ENCODE measurements at regions not wholly inside any gene's neighbourhood (a gene's known extent, or its start where the extent isn't known, plus 50 kb on each side); places are given as distances from the start of the nearest gene placed in this dataset.
"Not testable (repeated sequence)": the region's sequence is repeated elsewhere in the genome, so short reads cannot be mapped to it uniquely, and the experiment has no call there.

GRCh38 chr22:47356511-47357011 lies 594.1 kb downstream of the TBC1D22A start:
- Histone ChIP-seq H3K4me1 (replicated peaks in 1 of 2) (no peaks in the 10 kb centered on the region), H3K4me3 (no peak overlapping the region), H3K27ac (no peak overlapping the region)
- ATAC-seq (replicated peaks in 6 of 8) = no peak
- in situ Hi-C loops (cut with MboI; ENCODE audit: low pct_unique_long_range_greater_than_20kb in 2 of 9, low sequenced_read_pairs in 9 of 9, unreplicated experiment in 9 of 9) = no loop called here
- WGBS, 10 experiments = 0 to 100% (median 37%) methylated on average over 1 to 2 of the region's 5 CpGs; no CpG with 5 or more reads in 5 of the 10 experiments

DNA sequence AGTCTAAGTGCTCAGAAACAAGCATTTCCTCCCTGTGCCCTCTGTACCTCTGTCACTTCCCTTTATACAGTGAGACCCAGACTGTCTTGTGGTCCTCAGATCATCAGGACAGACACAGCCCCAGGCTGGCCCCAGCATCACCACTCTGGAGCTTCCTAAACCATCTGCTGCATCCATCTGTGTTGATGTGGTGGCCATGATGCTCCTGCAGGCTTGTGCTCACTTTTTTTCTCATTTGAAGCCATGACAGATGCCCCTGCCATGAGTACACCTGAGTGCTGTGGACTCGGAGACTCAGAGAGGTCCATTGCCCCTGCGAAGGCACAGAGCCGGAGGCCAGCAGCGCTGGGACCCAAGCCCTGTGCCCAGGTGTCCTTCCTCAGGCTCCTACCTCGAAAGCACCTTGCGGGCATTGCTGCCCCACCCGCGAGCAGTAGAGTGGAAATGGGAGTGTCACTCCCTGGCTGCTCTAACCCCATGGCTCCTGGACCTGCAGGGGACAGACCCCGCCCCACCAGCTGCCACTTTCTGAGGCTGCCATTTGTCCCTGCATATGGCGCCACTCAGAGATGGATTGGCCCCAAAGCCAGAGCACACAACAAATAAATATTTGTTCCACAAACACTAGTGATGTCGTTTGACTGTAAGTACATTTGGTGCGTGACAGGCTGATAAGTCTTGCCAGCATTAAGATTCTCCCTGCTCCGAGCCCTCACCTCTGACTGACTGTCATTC lies 593.5 kb downstream of the TBC1D22A start:
- H3K4me3 ChIP-seq = no peak overlapping the region
- H3K4me1 ChIP-seq (replicated peaks in 1 of 2) = no peaks in the 10 kb centered on the region
- 30 to 97% (median 49%) methylated on average over 1 to 11 of the region's 13 CpGs; no CpG with 5 or more reads in 5 of the 10 experiments for WGBS, 10 experiments
- no peak overlapping the region for H3K27ac ChIP-seq
- no peak for ATAC-seq (replicated peaks in 6 of 8)
- in situ Hi-C loops (cut with MboI; ENCODE audit: low pct_unique_long_range_greater_than_20kb in 2 of 9, low sequenced_read_pairs in 9 of 9, unreplicated experiment in 9 of 9) = no loop called here

GRCh38 chr22:47355388-47355725 lies 592.9 kb downstream of the TBC1D22A start:
- in situ Hi-C loops (cut with MboI; ENCODE audit: low pct_unique_long_range_greater_than_20kb in 2 of 9, low sequenced_read_pairs in 9 of 9, unreplicated experiment in 9 of 9) = no loop called here
- no peak for ATAC-seq (replicated peaks in 6 of 8)
- Histone ChIP-seq H3K27ac (no peak overlapping the region), H3K4me1 (replicated peaks in 1 of 2) (no peaks in the 10 kb centered on the region), H3K4me3 (no peak overlapping the region)
- 48 to 100% (median 60%) methylated on average over 1 to 4 of the region's 4 CpGs; no CpG with 5 or more reads in 7 of the 10 experiments for WGBS, 10 experiments

DNA sequence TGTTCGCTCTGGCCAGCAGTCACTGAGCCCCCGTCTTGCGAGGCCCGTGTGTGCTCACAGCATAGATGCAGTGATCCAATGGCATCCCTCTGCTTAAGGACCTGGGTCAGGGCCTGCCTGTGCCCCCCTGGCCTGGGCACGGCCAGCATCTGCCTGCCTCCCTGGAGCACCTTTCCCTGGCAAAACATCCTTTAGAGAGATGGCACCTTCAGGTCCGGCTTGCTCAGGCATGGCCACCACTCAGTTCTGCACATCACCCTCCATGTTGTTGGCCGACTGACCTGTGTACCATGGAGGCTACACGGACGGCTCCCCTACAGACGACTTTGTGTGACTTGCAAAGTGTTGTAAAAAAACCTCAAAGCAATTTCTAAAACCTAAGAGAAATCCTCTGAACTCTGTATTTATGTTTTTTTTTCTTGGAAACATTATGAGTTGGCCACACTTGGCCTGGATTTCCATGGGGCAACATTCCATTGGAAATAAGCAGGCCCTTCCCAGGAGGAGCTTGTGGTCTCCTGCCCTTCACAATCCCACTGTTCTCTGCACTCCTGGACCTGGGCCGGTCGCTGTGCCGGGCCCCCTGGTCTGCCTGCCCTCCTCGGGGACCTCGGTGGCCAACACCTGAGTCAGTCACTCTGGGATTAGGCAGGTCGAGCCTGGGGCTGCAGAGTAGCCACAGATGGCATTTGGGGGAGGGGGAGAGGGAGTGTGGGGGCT lies 592.4 kb downstream of the TBC1D22A start:
- 45 to 88% (median 80%) methylated on average over 1 to 9 of the region's 16 CpGs; no CpG with 5 or more reads in 5 of the 10 experiments for WGBS, 10 experiments
- no peak for ATAC-seq (replicated peaks in 6 of 8)
- Histone ChIP-seq H3K4me1 (replicated peaks in 1 of 2) (no peaks in the 10 kb centered on the region), H3K4me3 (no peak overlapping the region), H3K27ac (no peak overlapping the region)
- in situ Hi-C loops (cut with MboI; ENCODE audit: low pct_unique_long_range_greater_than_20kb in 2 of 9, low sequenced_read_pairs in 9 of 9, unreplicated experiment in 9 of 9) = no loop called here

DNA sequence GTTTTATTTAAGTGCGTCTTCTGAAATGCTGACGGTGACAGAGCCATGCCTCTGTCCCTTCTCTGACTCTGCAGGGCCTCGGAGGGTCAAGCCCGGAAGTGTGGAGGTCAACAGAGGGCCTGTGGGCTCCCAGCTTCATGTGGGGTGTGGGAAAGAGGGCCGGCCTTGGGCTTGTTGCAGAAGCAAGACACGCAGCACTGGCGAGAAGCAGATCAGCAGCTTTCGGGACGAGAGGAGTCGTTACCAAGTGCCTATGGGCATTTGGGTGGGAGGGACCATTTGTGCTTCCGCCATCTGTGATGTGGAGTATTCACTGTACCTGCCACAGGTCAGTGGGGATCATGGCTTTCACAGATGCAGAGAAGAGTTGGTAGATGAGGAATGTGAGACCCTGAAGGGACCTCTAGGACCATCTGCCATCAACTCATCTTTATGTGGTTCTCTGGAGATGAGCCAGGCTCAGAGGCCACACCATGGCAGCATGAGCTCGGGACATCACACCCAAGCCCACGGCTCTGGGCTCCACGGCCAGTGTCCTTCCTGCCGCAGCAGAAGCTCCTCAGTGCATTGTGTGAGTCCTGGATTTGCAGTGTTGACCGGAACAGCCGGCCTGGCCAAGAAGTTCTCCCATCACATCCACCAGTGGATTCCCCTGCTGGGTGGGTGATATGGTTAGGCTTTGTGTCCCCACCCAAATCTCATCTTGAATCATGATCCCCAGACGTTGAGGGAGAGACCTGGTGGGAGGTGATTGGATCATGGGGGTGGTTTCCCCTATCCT lies 590.7 kb downstream of the TBC1D22A start:
- in situ Hi-C loops (cut with MboI; ENCODE audit: low pct_unique_long_range_greater_than_20kb in 2 of 9, low sequenced_read_pairs in 9 of 9, unreplicated experiment in 9 of 9) = no loop called here
- no peak for ATAC-seq (replicated peaks in 6 of 8)
- 20 to 90% (median 48%) methylated on average over 1 to 9 of the region's 18 CpGs; no CpG with 5 or more reads in 2 of the 10 experiments for WGBS, 10 experiments

DNA sequence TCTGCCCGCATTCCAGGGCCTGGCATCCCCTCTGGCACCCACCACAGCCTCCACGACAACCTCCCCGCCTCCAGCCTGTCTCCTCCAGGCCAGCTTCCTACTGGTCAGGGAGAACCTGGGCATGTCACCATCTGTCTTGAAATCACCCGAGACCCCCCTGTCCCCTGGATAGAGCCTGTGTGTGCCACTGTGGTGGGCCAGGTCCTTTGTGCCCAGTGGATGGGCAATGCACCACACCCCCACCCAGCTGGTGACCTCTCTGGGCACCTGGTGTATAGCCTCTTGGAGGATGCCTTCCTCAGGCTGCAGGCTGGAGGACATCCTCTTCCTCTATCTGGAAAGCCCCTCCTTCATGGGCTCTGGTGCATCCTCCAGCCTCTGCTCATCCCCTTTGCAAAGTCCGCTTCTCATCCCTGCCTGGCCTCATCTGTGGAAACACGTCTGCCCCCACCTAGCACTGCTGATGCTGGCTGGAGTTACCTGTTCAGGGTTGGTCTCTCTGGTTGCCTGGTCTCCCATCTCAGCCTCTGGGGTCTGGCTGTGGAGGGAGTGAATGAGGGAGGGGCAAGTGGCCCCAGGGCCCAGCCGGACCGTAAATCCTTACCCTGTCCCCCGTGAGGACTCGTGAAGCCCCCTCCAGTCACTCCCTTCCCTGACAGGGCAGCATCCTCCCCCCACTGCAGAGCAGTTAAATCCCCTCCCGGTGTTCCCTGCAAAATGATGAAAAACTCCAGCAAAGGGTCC lies 589.6 kb downstream of the TBC1D22A start:
- no peak for ATAC-seq (replicated peaks in 6 of 8)
- no peaks in the 10 kb centered on the region for H3K4me1 ChIP-seq (replicated peaks in 1 of 2)
- in situ Hi-C loops (cut with MboI; ENCODE audit: low pct_unique_long_range_greater_than_20kb in 2 of 9, low sequenced_read_pairs in 9 of 9, unreplicated experiment in 9 of 9) = no loop called here
- 0 to 89% (median 31%) methylated on average over 1 to 4 of the region's 11 CpGs; no CpG with 5 or more reads in 6 of the 10 experiments for WGBS, 10 experiments
- no peak overlapping the region for H3K4me3 ChIP-seq
- no peak overlapping the region for H3K27ac ChIP-seq

More for the DNA sequence above, 590.7 kb downstream of the TBC1D22A start:
- H3K4me3 ChIP-seq = no peak overlapping the region
- no peak overlapping the region for H3K27ac ChIP-seq
- no peaks in the 10 kb centered on the region for H3K4me1 ChIP-seq (replicated peaks in 1 of 2)

GRCh38 chr22:47346287-47346686 lies 583.8 kb downstream of the TBC1D22A start:
- H3K4me1 ChIP-seq (replicated peaks in 1 of 2); in situ Hi-C loops (cut with MboI; ENCODE audit: low pct_unique_long_range_greater_than_20kb in 2 of 9, low sequenced_read_pairs in 9 of 9, unreplicated experiment in 9 of 9); H3K4me3 ChIP-seq; H3K27ac ChIP-seq; ATAC-seq (replicated peaks in 6 of 8): not testable (repeated sequence)
- WGBS, 10 experiments = no CpG with 5 or more reads among the region's 1 CpG

- WGBS, 10 experiments = 0 to 8% (median 0%) methylated on average over 1 to 2 of the region's 7 CpGs; no CpG with 5 or more reads in 7 of the 10 experiments
- Histone ChIP-seq H3K27ac (no peak overlapping the region), H3K4me1 (replicated peaks in 1 of 2) (no peaks in the 10 kb centered on the region), H3K4me3 (no peak overlapping the region)
- in situ Hi-C loops (cut with MboI; ENCODE audit: low pct_unique_long_range_greater_than_20kb in 2 of 9, low sequenced_read_pairs in 9 of 9, unreplicated experiment in 9 of 9) = no loop called here
- no peak for ATAC-seq (replicated peaks in 6 of 8)
Measured at GRCh38 chr22:47345025-47345424, 582.6 kb downstream of the TBC1D22A start.

- in situ Hi-C loops (cut with MboI; ENCODE audit: low pct_unique_long_range_greater_than_20kb in 2 of 9, low sequenced_read_pairs in 9 of 9, unreplicated experiment in 9 of 9) = no loop called here
- Histone ChIP-seq H3K4me1 (replicated peaks in 1 of 2) (no peaks in the 10 kb centered on the region), H3K27ac (no peak overlapping the region), H3K4me3 (no peak overlapping the region)
- no peak for ATAC-seq (replicated peaks in 6 of 8)
- WGBS, 10 experiments = 8 to 90% (median 42%) methylated on average over 2 to 3 of the region's 6 CpGs; no CpG with 5 or more reads in 3 of the 10 experiments
Measured at GRCh38 chr22:47344414-47344813, 582.0 kb downstream of the TBC1D22A start.

DNA sequence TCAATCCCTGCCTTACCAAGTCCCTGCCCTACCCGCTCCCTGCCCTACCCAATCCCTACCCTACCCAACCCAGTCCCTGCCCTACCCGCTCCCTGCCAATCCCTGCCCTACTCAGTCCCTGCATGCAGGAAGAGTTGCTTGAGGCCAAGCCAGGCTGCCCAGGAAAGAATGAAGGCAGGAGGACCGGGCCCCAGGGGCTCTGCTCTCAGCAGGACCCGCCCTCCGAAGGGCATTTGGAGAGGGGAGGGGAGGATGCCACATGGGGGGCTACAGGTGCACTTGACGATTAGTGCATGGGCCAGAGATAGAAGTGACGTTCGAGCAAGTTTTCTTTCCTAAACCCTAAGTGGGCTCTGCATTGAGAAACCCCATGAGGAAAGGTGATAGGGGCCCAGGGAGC lies 581.2 kb downstream of the TBC1D22A start:
- Histone ChIP-seq H3K4me3 (no peak overlapping the region), H3K27ac (no peak overlapping the region), H3K4me1 (replicated peaks in 1 of 2) (no peaks in the 10 kb centered on the region)
- WGBS, 10 experiments = 20 to 100% (median 30%) methylated on average over 1 to 3 of the region's 8 CpGs; no CpG with 5 or more reads in 6 of the 10 experiments
- ATAC-seq (replicated peaks in 6 of 8) = no peak
- in situ Hi-C loops (cut with MboI; ENCODE audit: low pct_unique_long_range_greater_than_20kb in 2 of 9, low sequenced_read_pairs in 9 of 9, unreplicated experiment in 9 of 9) = no loop called here

DNA sequence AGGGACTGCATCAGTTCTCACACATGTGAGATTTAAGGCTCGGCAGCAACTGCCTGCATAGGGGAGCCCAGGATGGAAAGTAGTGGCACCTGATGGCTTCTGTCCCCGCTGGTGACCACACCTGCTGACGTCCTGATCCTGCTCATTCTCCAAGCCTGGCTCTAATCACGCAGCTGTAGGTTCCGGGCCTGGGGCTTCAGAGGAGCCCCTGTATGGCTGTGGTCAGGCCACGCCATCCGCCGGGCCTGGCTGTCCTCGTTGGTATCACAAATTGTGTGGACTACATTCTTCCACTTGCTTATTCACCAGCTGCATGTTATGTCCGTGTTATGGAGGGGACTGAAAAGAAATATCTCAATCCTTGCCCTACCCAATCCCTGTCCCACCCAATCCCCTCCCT lies 580.0 kb downstream of the TBC1D22A start:
- Histone ChIP-seq H3K27ac (no peak overlapping the region), H3K4me1 (replicated peaks in 1 of 2) (no peaks in the 10 kb centered on the region), H3K4me3 (no peak overlapping the region)
- no peak for ATAC-seq (replicated peaks in 6 of 8)
- in situ Hi-C loops (cut with MboI; ENCODE audit: low pct_unique_long_range_greater_than_20kb in 2 of 9, low sequenced_read_pairs in 9 of 9, unreplicated experiment in 9 of 9) = no loop called here
- WGBS, 10 experiments = 0 to 76% (median 50%) methylated on average over 1 to 8 of the region's 10 CpGs; no CpG with 5 or more reads in 6 of the 10 experiments

GRCh38 chr22:47341464-47341863 lies 579.0 kb downstream of the TBC1D22A start:
- no peak for ATAC-seq (replicated peaks in 6 of 8)
- WGBS, 10 experiments = 40 to 87% (median 80%) methylated on average over 1 to 7 of the region's 7 CpGs; no CpG with 5 or more reads in 5 of the 10 experiments
- no peak overlapping the region for H3K27ac ChIP-seq
- H3K4me3 ChIP-seq = no peak overlapping the region
- no peaks in the 10 kb centered on the region for H3K4me1 ChIP-seq (replicated peaks in 1 of 2)
- in situ Hi-C loops (cut with MboI; ENCODE audit: low pct_unique_long_range_greater_than_20kb in 2 of 9, low sequenced_read_pairs in 9 of 9, unreplicated experiment in 9 of 9) = no loop called here
